CD14-positive monocyte (primary cell): ENCODE measurements at regions not wholly inside any gene's neighbourhood (a gene's known extent, or its start where the extent isn't known, plus 50 kb on each side); places are given as distances from the start of the nearest gene placed in this dataset.

Source experiments
- DNase-seq, 3 donors: peaks; one replicate each; pipeline ENCODE4 v3.0.0-alpha.2; 2011 to 2022
- H2AFZ ChIP-seq: 2 replicates; pipeline ENCODE4 v1.6.0; 2012; ENCODE audit warnings: mild to moderate bottlenecking, low read depth, low read length, inconsistent platforms; ENCODE audit not compliant: insufficient read depth, poor library complexity, severe bottlenecking
- H3K27ac ChIP-seq, 2 donors: 1 replicate in 1 of 2; 2 replicates in 1 of 2; pipeline ENCODE4 v1.5.1; 2012 to 2013; ENCODE audit warnings: low read length in 2 of 2, control low read depth in 1 of 2, inconsistent platforms in 1 of 2, low read depth in 1 of 2, mild to moderate bottlenecking in 1 of 2
- H3K27me3 ChIP-seq, 2 donors: one replicate each; pipeline versions ENCODE4 v1.6.0 to v1.6.1; 2011 to 2013; ENCODE audit warnings: low read length in 2 of 2; ENCODE audit not compliant: control insufficient read depth in 2 of 2, insufficient read depth in 2 of 2
- H3K36me3 ChIP-seq, 2 donors: replicated peaks in 1 of 2; 1 replicate in 1 of 2; 2 replicates in 1 of 2; pipeline versions ENCODE4 v1.5.1 to v1.6.1; 2012 to 2013; ENCODE audit warnings: low read length in 2 of 2, control low read depth in 1 of 2, inconsistent platforms in 1 of 2, mild to moderate bottlenecking in 1 of 2; ENCODE audit not compliant: insufficient read depth in 2 of 2, control insufficient read depth in 1 of 2
- H3K4me1 ChIP-seq, 2 donors: 1 replicate in 1 of 2; 2 replicates in 1 of 2; pipeline versions ENCODE4 v1.5.1 to v1.6.1; 2012 to 2013; ENCODE audit warnings: low read length in 2 of 2, control low read depth in 1 of 2, inconsistent platforms in 1 of 2, mild to moderate bottlenecking in 1 of 2, moderate library complexity in 1 of 2; ENCODE audit not compliant: insufficient read depth in 2 of 2, control insufficient read depth in 1 of 2
- H3K4me2 ChIP-seq: replicated peaks from 2 replicates; pipeline ENCODE3; 2012; ENCODE audit warnings: low read length, moderate library complexity, mild to moderate bottlenecking; ENCODE audit not compliant: poor library complexity, severe bottlenecking; ENCODE audit errors: extremely low read depth
- H3K4me3 ChIP-seq, 3 experiments: fragments of 200-600 bp in 1 of 3; sonication (generic) in 1 of 3; replicated peaks in 1 of 3; 1 replicate in 2 of 3; 2 replicates in 1 of 3; pipeline ENCODE4 v1.5.1; 2011 to 2013; ENCODE audit warnings: low read length in 3 of 3, mild to moderate bottlenecking in 3 of 3, control low read depth in 2 of 3, low read depth in 2 of 3, inconsistent platforms in 1 of 3, moderate library complexity in 1 of 3
- H3K79me2 ChIP-seq: 2 replicates; pipeline ENCODE4 v1.6.0; 2012; ENCODE audit warnings: mild to moderate bottlenecking, control low read depth, inconsistent platforms, low read length, moderate library complexity; ENCODE audit not compliant: insufficient read depth
- H3K9ac ChIP-seq: 2 replicates; pipeline ENCODE4 v1.6.0; 2017; ENCODE audit warnings: low read length, mild to moderate bottlenecking; ENCODE audit not compliant: insufficient read depth, poor library complexity, severe bottlenecking
- H3K9me3 ChIP-seq, 2 donors: replicated peaks in 1 of 2; 1 replicate in 1 of 2; 2 replicates in 1 of 2; pipeline versions ENCODE4 v1.5.1 to v1.6.1; 2012 to 2013; ENCODE audit warnings: low read length in 2 of 2, control low read depth in 1 of 2; ENCODE audit not compliant: control insufficient read depth in 1 of 2, insufficient read depth in 1 of 2
- H4K20me1 ChIP-seq: 2 replicates; pipeline ENCODE4 v1.6.0; 2012; ENCODE audit warnings: mild to moderate bottlenecking, low read length, control low read depth, moderate library complexity; ENCODE audit not compliant: insufficient read depth
- H3K27ac Mint-ChIP-seq, 7 donors: one replicate each; pipeline ENCODE4 v1.8.0; 2020; ENCODE audit warnings: mild to moderate bottlenecking in 7 of 7, mixed read lengths in 7 of 7, moderate library complexity in 6 of 7, inconsistent platforms in 2 of 7
- H3K27me3 Mint-ChIP-seq, 3 donors: one replicate each; pipeline ENCODE4 v1.8.0; 2021 to 2022; ENCODE audit warnings: low read depth in 3 of 3, mild to moderate bottlenecking in 3 of 3, mixed read lengths in 3 of 3, moderate library complexity in 3 of 3, inconsistent platforms in 1 of 3
- H3K36me3 Mint-ChIP-seq, 2 donors: one replicate each; pipeline ENCODE4 v1.8.0; 2020; ENCODE audit warnings: mixed read lengths in 2 of 2, inconsistent platforms in 1 of 2, mild to moderate bottlenecking in 1 of 2
- H3K4me1 Mint-ChIP-seq: one replicate; pipeline ENCODE4 v1.8.0; 2020; ENCODE audit warnings: mild to moderate bottlenecking, mixed read lengths
- H3K4me3 Mint-ChIP-seq, 2 donors: one replicate each; pipeline ENCODE4 v1.8.0; 2020; ENCODE audit warnings: mild to moderate bottlenecking in 2 of 2, mixed read lengths in 2 of 2, moderate library complexity in 1 of 2
- H3K9me3 Mint-ChIP-seq, 7 donors: one replicate each; pipeline ENCODE4 v1.8.0; 2020 to 2022; ENCODE audit warnings: mixed read lengths in 7 of 7, mild to moderate bottlenecking in 6 of 7, moderate library complexity in 6 of 7, inconsistent platforms in 2 of 7
- WGBS: methylation state at CpG from one replicate; pipeline ENCODE4 v1.1.5; 2013; ENCODE audit warnings: missing lambda C conversion rate; ENCODE audit not compliant: insufficient coverage; 5-methylcytosine and 5-hydroxymethylcytosine counted together
- intact Hi-C, 2 donors: fragments of 100-400 bp; cut with micrococcal nuclease; formaldehyde crosslinking; loops; one replicate each; pipeline versions ENCODE4 v1.15.0 to v1.15.1; 2023
- TF ChIP-seq, protein P1 (sequence below): fragments of 200-600 bp; IDR thresholded peaks from one replicate; pipeline ENCODE4 v1.8.0; 2022; ENCODE audit warnings: antibody characterized with exemption, mild to moderate bottlenecking

DNA sequence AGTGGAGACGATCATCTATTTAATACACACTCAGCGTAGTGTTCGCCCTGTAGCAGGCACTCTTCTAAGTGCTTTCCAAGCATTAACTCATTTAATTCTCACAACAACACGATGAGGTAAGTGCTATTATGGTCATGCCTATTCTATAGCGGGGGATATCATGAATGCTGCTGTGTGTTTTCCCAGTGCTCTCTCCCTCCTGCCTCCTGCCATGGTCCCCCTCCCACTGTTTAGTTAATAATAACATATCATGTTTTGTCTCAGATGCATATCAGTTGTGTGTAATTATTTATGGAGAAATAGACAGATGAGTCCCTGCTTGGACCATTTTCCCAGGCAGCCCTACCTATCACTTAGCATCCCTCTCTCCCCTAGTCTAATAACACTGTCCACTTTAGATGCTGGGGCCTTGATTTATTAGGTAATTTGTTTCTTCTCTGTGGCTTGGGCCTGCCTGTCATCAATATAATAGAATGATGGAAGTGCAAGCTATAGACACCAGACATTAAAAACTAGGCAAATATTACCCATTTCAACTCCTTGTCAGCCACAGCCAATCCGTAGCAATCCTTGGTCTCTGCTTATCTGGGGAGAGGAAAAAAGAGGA is 122.9 kb upstream of the TLE3 start:
- WGBS: no CpG with 5 or more reads among the region's 6 CpGs
- no peak overlapping the region for H3K4me2 ChIP-seq
- Mint-ChIP-seq H3K27ac (no peak overlapping the region), H3K36me3 (no peaks in the 10 kb centered on the region), H3K4me1 (peaks cover 10% of the 10 kb centered on the region), H3K27me3 (peaks cover 2 to 11% (median 2%) of the 10 kb centered on the region in 3 donors), H3K9me3 (no peaks in the 10 kb centered on the region), H3K4me3 (no peak overlapping the region)
- no peak overlapping the region for H3K27ac ChIP-seq
- no peaks in the 10 kb centered on the region for H3K79me2 ChIP-seq
- no peak overlapping the region for H3K4me3 ChIP-seq
- no peaks in the 10 kb centered on the region for H3K27me3 ChIP-seq
- no peaks in the 10 kb centered on the region for H3K36me3 ChIP-seq
- no peak overlapping the region for H2AFZ ChIP-seq
- H3K9ac ChIP-seq: no peak overlapping the region
- intact Hi-C loops: no loop called here
- no peaks in the 10 kb centered on the region for H3K9me3 ChIP-seq
- H4K20me1 ChIP-seq: no peaks in the 10 kb centered on the region
- TF ChIP-seq, protein P1, sequence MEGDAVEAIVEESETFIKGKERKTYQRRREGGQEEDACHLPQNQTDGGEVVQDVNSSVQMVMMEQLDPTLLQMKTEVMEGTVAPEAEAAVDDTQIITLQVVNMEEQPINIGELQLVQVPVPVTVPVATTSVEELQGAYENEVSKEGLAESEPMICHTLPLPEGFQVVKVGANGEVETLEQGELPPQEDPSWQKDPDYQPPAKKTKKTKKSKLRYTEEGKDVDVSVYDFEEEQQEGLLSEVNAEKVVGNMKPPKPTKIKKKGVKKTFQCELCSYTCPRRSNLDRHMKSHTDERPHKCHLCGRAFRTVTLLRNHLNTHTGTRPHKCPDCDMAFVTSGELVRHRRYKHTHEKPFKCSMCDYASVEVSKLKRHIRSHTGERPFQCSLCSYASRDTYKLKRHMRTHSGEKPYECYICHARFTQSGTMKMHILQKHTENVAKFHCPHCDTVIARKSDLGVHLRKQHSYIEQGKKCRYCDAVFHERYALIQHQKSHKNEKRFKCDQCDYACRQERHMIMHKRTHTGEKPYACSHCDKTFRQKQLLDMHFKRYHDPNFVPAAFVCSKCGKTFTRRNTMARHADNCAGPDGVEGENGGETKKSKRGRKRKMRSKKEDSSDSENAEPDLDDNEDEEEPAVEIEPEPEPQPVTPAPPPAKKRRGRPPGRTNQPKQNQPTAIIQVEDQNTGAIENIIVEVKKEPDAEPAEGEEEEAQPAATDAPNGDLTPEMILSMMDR: no peak
- no peak for DNase-seq
- peaks cover 0 to 6% of the 10 kb centered on the region in 2 donors for H3K4me1 ChIP-seq

DNA sequence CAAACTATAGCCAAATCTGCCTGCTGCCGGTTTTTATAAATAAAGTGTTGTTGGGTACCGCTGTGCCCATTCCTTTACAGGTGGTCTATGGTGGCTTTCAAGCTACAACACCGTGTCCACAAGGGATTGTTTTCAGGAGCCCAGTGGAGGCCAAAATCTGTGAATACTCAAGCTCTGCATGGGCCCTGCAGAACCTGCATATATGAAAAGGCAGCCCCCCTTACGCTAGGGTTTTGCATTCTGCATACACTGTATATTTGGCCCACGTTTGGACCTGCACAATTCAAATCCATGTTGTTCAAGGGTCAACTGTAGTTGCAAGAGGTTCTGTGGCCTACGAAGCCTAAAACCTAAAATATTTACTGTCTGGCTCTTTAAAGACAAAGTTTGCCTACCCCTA is 122.2 kb upstream of the TLE3 start:
- Histone ChIP-seq H3K27ac (no peak overlapping the region), H3K4me1 (peaks cover 0 to 6% of the 10 kb centered on the region in 2 donors), H3K9me3 (no peaks in the 10 kb centered on the region), H2AFZ (no peak overlapping the region), H3K4me3 (no peak overlapping the region), H3K36me3 (no peaks in the 10 kb centered on the region), H4K20me1 (no peaks in the 10 kb centered on the region), H3K9ac (no peak overlapping the region), H3K27me3 (no peaks in the 10 kb centered on the region), H3K4me2 (no peak overlapping the region), H3K79me2 (no peaks in the 10 kb centered on the region)
- intact Hi-C loops: no loop called here
- Mint-ChIP-seq H3K36me3 (no peaks in the 10 kb centered on the region), H3K4me1 (peaks cover 10% of the 10 kb centered on the region), H3K27me3 (peaks cover 0 to 8% (median 2%) of the 10 kb centered on the region in 3 donors), H3K4me3 (no peak overlapping the region), H3K27ac (no peak overlapping the region), H3K9me3 (no peaks in the 10 kb centered on the region)
- TF ChIP-seq, protein P1: no peak
- WGBS: 100% methylated on average over 3 of the region's 6 CpGs
- no peak for DNase-seq
